ENCODE measurements at regions not wholly inside any gene's neighbourhood (a gene's known extent, or its start where the extent isn't known, plus 50 kb on each side); places are given as distances from the start of the nearest gene placed in this dataset.

- no peaks in the 10 kb centered on the region for H3K9me3 ChIP-seq (ENCODE audit: control insufficient read depth in 1 of 2, insufficient read depth in 1 of 2, low read length in 2 of 2)
- ChIA-PET POLR2A (no interaction called here), CTCF (no interaction called here)
- no peak overlapping the region for H3K27ac Mint-ChIP-seq
- H3K27ac ChIP-seq (ENCODE audit: low read depth in 1 of 2, low read length in 2 of 2): no peak overlapping the region
- H3K36me3 Mint-ChIP-seq (ENCODE audit: low read depth): no peaks in the 10 kb centered on the region
- H3K4me1 Mint-ChIP-seq (ENCODE audit: low read depth): no peaks in the 10 kb centered on the region
- TF ChIP-seq CTCF (IDR thresholded peaks at IDR 0.05): no peak
- H3K9me3 Mint-ChIP-seq: no peaks in the 10 kb centered on the region
- no peaks in the 10 kb centered on the region for H3K36me3 ChIP-seq (ENCODE audit: insufficient read depth, low read length)
- no peak overlapping the region for H3K4me3 ChIP-seq (ENCODE audit: low read length)
- no peak overlapping the region for H3K4me3 Mint-ChIP-seq
- DNase-seq (no peak), ATAC-seq (ENCODE audit: poor library complexity) (no peak)
- intact Hi-C loops (cut with DNase I, micrococcal nuclease): no loop called here
- no peaks in the 10 kb centered on the region for H3K4me1 ChIP-seq (ENCODE audit: insufficient read depth, low read length)
- H3K27me3 Mint-ChIP-seq: no peaks in the 10 kb centered on the region
- H3K27me3 ChIP-seq (ENCODE audit: control insufficient read depth in 1 of 2, insufficient read depth in 2 of 2, low read length in 2 of 2): no peaks in the 10 kb centered on the region
Observed at GRCh38 chr15:45921978-45922377, 287.1 kb downstream of the SQOR start.

- POLR2A ChIA-PET: no interaction called here
- CTCF ChIA-PET: no interaction called here
- DNase-seq: no peak
- Histone ChIP-seq H3K27me3 (ENCODE audit: control insufficient read depth in 1 of 2, insufficient read depth in 2 of 2, low read length in 2 of 2) (no peaks in the 10 kb centered on the region), H3K4me3 (ENCODE audit: low read length) (no peak overlapping the region), H3K36me3 (ENCODE audit: insufficient read depth, low read length) (no peaks in the 10 kb centered on the region), H3K27ac (ENCODE audit: low read depth in 1 of 2, low read length in 2 of 2) (no peak overlapping the region), H3K4me1 (ENCODE audit: insufficient read depth, low read length) (no peaks in the 10 kb centered on the region), H3K9me3 (ENCODE audit: control insufficient read depth in 1 of 2, insufficient read depth in 1 of 2, low read length in 2 of 2) (peaks cover 0 to 5% of the 10 kb centered on the region in 2 experiments)
- Mint-ChIP-seq H3K36me3 (ENCODE audit: low read depth) (no peaks in the 10 kb centered on the region), H3K9me3 (no peaks in the 10 kb centered on the region), H3K27ac (no peak overlapping the region), H3K4me1 (ENCODE audit: low read depth) (no peaks in the 10 kb centered on the region), H3K27me3 (peaks cover 5% of the 10 kb centered on the region), H3K4me3 (no peak overlapping the region)
- no peak for TF ChIP-seq CTCF (IDR thresholded peaks at IDR 0.05)
- ATAC-seq (ENCODE audit: poor library complexity): no peak
- intact Hi-C loops (cut with DNase I, micrococcal nuclease): no loop called here
Observed at GRCh38 chr15:45941367-45941766, 306.5 kb downstream of the SQOR start.

- H3K4me3 ChIP-seq (ENCODE audit: low read length): no peak overlapping the region
- H3K4me3 Mint-ChIP-seq: no peak overlapping the region
- intact Hi-C loops (cut with DNase I, micrococcal nuclease): no loop called here
- TF ChIP-seq CTCF (IDR thresholded peaks at IDR 0.05): no peak
- no peak overlapping the region for H3K27ac ChIP-seq (ENCODE audit: low read depth in 1 of 2, low read length in 2 of 2)
- H3K4me1 ChIP-seq (ENCODE audit: insufficient read depth, low read length): no peaks in the 10 kb centered on the region
- H3K27me3 Mint-ChIP-seq: peaks cover 5% of the 10 kb centered on the region
- ATAC-seq (ENCODE audit: poor library complexity): no peak
- POLR2A ChIA-PET: no interaction called here
- DNase-seq: no peak
- CTCF ChIA-PET: no interaction called here
- H3K9me3 ChIP-seq (ENCODE audit: control insufficient read depth in 1 of 2, insufficient read depth in 1 of 2, low read length in 2 of 2): no peaks in the 10 kb centered on the region
- H3K4me1 Mint-ChIP-seq (ENCODE audit: low read depth): no peaks in the 10 kb centered on the region
- H3K36me3 Mint-ChIP-seq (ENCODE audit: low read depth): no peaks in the 10 kb centered on the region
- H3K27me3 ChIP-seq (ENCODE audit: control insufficient read depth in 1 of 2, insufficient read depth in 2 of 2, low read length in 2 of 2): no peaks in the 10 kb centered on the region
- H3K27ac Mint-ChIP-seq: no peak overlapping the region
- H3K36me3 ChIP-seq (ENCODE audit: insufficient read depth, low read length): no peaks in the 10 kb centered on the region
- H3K9me3 Mint-ChIP-seq: no peaks in the 10 kb centered on the region
Observed at GRCh38 chr15:45943240-45943639, 308.4 kb downstream of the SQOR start.

Measured in CD4-positive, alpha-beta T cell (primary cell).